Hepatic stellate cell (primary cell): ENCODE measurements at regions not wholly inside any gene's neighbourhood (a gene's known extent, or its start where the extent isn't known, plus 50 kb on each side); places are given as distances from the start of the nearest gene placed in this dataset.
"Not testable (repeated sequence)": the region's sequence is repeated elsewhere in the genome, so short reads cannot be mapped to it uniquely, and the experiment has no call there.

Experiments
- DNase-seq: peaks from one replicate; pipeline ENCODE4 v3.0.0; 2011; ENCODE audit warnings: low spot score

GRCh38 chr4:24208691-24209090, 318.8 kb upstream of the PPARGC1A start:
- no peak for DNase-seq

GRCh38 chr4:24204708-24205107, 314.9 kb upstream of the PPARGC1A start:
- DNase-seq, result not testable (repeated sequence)

GRCh38 chr4:24203926-24204325, 314.1 kb upstream of the PPARGC1A start:
- no peak for DNase-seq

- DNase-seq, result no peak
These were observed 312.7 kb upstream of the PPARGC1A start for GRCh38 chr4:24202579-24202978.

GRCh38 chr4:24197955-24198354, 308.1 kb upstream of the PPARGC1A start:
- DNase-seq, result no peak

- no peak for DNase-seq
These were observed 306.9 kb upstream of the PPARGC1A start for GRCh38 chr4:24196785-24197184.

GRCh38 chr4:24195991-24196736, 306.3 kb upstream of the PPARGC1A start:
- no peak for DNase-seq

- DNase-seq, result no peak
These were observed 302.3 kb upstream of the PPARGC1A start for GRCh38 chr4:24192018-24192641.

- DNase-seq, result no peak
These were observed 301.2 kb upstream of the PPARGC1A start for GRCh38 chr4:24190761-24191695.

GRCh38 chr4:24188459-24188858, 298.6 kb upstream of the PPARGC1A start:
- no peak for DNase-seq

GRCh38 chr4:24186466-24186865, 296.6 kb upstream of the PPARGC1A start:
- no peak for DNase-seq

GRCh38 chr4:24181005-24181404, 291.2 kb upstream of the PPARGC1A start:
- no peak for DNase-seq

GRCh38 chr4:24180586-24180985, 290.7 kb upstream of the PPARGC1A start:
- no peak for DNase-seq

- no peak for DNase-seq
These were observed 289.5 kb upstream of the PPARGC1A start for GRCh38 chr4:24179201-24179840.

GRCh38 chr4:24177443-24177842, 287.6 kb upstream of the PPARGC1A start:
- not testable (repeated sequence) for DNase-seq

- no peak for DNase-seq
These were observed 285.9 kb upstream of the PPARGC1A start for GRCh38 chr4:24175707-24176106.

GRCh38 chr4:24174602-24175001, 284.8 kb upstream of the PPARGC1A start:
- DNase-seq, result no peak

- DNase-seq, result no peak
These were observed 282.6 kb upstream of the PPARGC1A start for GRCh38 chr4:24172406-24172805.

GRCh38 chr4:24169956-24170355, 280.1 kb upstream of the PPARGC1A start:
- no peak for DNase-seq

GRCh38 chr4:24168658-24169057, 278.8 kb upstream of the PPARGC1A start:
- DNase-seq, result no peak

- no peak for DNase-seq
These were observed 276.7 kb upstream of the PPARGC1A start for GRCh38 chr4:24166501-24166900.

- DNase-seq, result no peak
These were observed 274.9 kb upstream of the PPARGC1A start for GRCh38 chr4:24164797-24165196.
